HEK293 (cell line): ENCODE measurements at regions not wholly inside any gene's neighbourhood (a gene's known extent, or its start where the extent isn't known, plus 50 kb on each side); places are given as distances from the start of the nearest gene placed in this dataset.
"Not testable (repeated sequence)": the region's sequence is repeated elsewhere in the genome, so short reads cannot be mapped to it uniquely, and the experiment has no call there.

Source experiments
- ZNF214 ChIP-seq: fragments of 450-650 bp; formaldehyde crosslinking; IDR thresholded peaks from 2 replicates; pipeline ENCODE4 v1.5.1; 2017; ENCODE audit warnings: missing biosample characterization, mild to moderate bottlenecking, missing genetic modification characterization, borderline replicate concordance
- ZNF398 ChIP-seq: fragments of 450-650 bp; formaldehyde crosslinking; IDR thresholded peaks from 2 replicates; pipeline ENCODE4 v1.5.1; 2017; ENCODE audit warnings: missing biosample characterization, missing genetic modification characterization
- TF ChIP-seq, protein P1 (sequence below): fragments of 450-650 bp; formaldehyde crosslinking; IDR thresholded peaks from 2 replicates; pipeline ENCODE4 v1.5.1; 2016; ENCODE audit warnings: missing biosample characterization, missing genetic modification characterization

DNA sequence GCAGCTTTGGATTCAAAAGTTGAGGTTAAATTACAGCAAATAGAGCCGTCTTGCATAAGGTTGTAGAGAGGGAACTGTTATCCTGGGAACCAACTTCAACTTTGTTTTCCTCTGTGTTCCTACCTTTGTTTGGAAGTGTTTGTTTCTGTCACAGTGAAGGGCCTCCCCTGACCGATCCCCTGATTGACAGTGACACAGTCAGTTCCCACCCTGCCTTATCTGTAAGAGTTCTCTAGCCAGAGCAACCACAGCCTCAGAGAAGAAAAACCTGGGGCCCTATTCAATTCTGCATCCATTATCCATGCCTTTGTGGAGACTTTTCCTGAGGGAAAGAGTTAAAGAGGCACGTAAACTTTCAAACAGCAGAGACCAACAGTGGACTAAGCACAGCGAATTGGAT lies 90.1 kb downstream of the CRYBB2 start:
- TF ChIP-seq ZNF398, ZNF214 (tag by site-specific recombination): not testable (repeated sequence)
- TF ChIP-seq, protein P1, sequence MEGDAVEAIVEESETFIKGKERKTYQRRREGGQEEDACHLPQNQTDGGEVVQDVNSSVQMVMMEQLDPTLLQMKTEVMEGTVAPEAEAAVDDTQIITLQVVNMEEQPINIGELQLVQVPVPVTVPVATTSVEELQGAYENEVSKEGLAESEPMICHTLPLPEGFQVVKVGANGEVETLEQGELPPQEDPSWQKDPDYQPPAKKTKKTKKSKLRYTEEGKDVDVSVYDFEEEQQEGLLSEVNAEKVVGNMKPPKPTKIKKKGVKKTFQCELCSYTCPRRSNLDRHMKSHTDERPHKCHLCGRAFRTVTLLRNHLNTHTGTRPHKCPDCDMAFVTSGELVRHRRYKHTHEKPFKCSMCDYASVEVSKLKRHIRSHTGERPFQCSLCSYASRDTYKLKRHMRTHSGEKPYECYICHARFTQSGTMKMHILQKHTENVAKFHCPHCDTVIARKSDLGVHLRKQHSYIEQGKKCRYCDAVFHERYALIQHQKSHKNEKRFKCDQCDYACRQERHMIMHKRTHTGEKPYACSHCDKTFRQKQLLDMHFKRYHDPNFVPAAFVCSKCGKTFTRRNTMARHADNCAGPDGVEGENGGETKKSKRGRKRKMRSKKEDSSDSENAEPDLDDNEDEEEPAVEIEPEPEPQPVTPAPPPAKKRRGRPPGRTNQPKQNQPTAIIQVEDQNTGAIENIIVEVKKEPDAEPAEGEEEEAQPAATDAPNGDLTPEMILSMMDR, result not testable (repeated sequence)
